Stimulated activated naive B cell treated with anti-CD40 and anti-IgM and Interleukin-4, amounts not matched to agents 10 μg/mL and 1 μg/mL and 100 μg/mL, for 72 hours (primary cell): ENCODE measurements at regions not wholly inside any gene's neighbourhood (a gene's known extent, or its start where the extent isn't known, plus 50 kb on each side); places are given as distances from the start of the nearest gene placed in this dataset.
"Not testable (repeated sequence)": the region's sequence is repeated elsewhere in the genome, so short reads cannot be mapped to it uniquely, and the experiment has no call there.

ENCODE experiments used
- ATAC-seq, 2 donors: fragments of 150-1000 bp; cut with Tn5 transposase; replicated peaks; 2 replicates each; pipeline ENCODE4 v1.10.0; 2021; ENCODE audit warnings: moderate library complexity in 1 of 2
- DNase-seq: peaks from one replicate; pipeline ENCODE4 v3.0.0; 2021
- H3K27ac Mint-ChIP-seq: one replicate; pipeline ENCODE4 v1.8.0; 2022; ENCODE audit warnings: mild to moderate bottlenecking, mixed read lengths
- H3K27me3 Mint-ChIP-seq, 2 donors: one replicate each; pipeline ENCODE4 v1.8.0; 2022; ENCODE audit warnings: mixed read lengths in 2 of 2
- H3K36me3 Mint-ChIP-seq, 2 donors: one replicate each; pipeline ENCODE4 v1.8.0; 2022; ENCODE audit warnings: mixed read lengths in 2 of 2, mild to moderate bottlenecking in 1 of 2
- H3K4me1 Mint-ChIP-seq, 2 donors: one replicate each; pipeline ENCODE4 v1.8.0; 2022; ENCODE audit warnings: mixed read lengths in 2 of 2, mild to moderate bottlenecking in 1 of 2
- H3K4me3 Mint-ChIP-seq, 2 donors: one replicate each; pipeline ENCODE4 v1.8.0; 2022; ENCODE audit warnings: mild to moderate bottlenecking in 2 of 2, mixed read lengths in 2 of 2, moderate library complexity in 1 of 2
- H3K9me3 Mint-ChIP-seq, 2 donors: one replicate each; pipeline ENCODE4 v1.8.0; 2022; ENCODE audit warnings: mixed read lengths in 2 of 2, mild to moderate bottlenecking in 1 of 2

GRCh38 chr6:115554060-115554459 lies 506.6 kb downstream of the FRK start:
- DNase-seq (no peak), ATAC-seq (no peak)
- no peak overlapping the region for H3K27ac Mint-ChIP-seq
- H3K4me3 Mint-ChIP-seq = no peak overlapping the region
- no peaks in the 10 kb centered on the region for H3K36me3 Mint-ChIP-seq
- H3K4me1 Mint-ChIP-seq = no peaks in the 10 kb centered on the region
- H3K27me3 Mint-ChIP-seq = no peaks in the 10 kb centered on the region
- H3K9me3 Mint-ChIP-seq = peaks cover 0 to 4% of the 10 kb centered on the region in 2 donors

GRCh38 chr6:115551527-115551926 lies 509.2 kb downstream of the FRK start:
- Mint-ChIP-seq H3K9me3 (peaks cover 0 to 4% of the 10 kb centered on the region in 2 donors), H3K27ac (no peak overlapping the region), H3K4me1 (no peaks in the 10 kb centered on the region), H3K36me3 (no peaks in the 10 kb centered on the region), H3K27me3 (no peaks in the 10 kb centered on the region), H3K4me3 (no peak overlapping the region)
- no peak for DNase-seq
- ATAC-seq = no peak

DNA sequence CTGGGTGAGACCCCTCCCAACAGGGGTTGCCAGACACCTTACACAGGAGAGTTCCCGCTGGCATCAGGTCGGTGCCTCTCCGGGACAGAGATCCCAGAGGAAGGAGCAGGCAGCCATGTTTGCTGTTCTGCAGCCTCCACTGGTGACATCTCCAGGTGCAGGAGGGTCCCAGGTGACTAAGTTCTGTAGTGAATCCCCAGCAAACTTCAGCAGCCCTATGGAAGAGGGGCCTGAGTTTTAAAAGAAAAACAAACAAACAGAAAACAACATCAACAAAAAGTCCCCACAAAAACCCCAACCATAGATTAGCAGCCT lies 515.1 kb downstream of the FRK start:
- peaks cover 0 to 2% of the 10 kb centered on the region in 2 donors for H3K9me3 Mint-ChIP-seq
- no peaks in the 10 kb centered on the region for H3K36me3 Mint-ChIP-seq
- no peak for DNase-seq
- no peak overlapping the region for H3K4me3 Mint-ChIP-seq
- no peak overlapping the region for H3K27ac Mint-ChIP-seq
- H3K4me1 Mint-ChIP-seq = no peaks in the 10 kb centered on the region
- ATAC-seq = no peak
- H3K27me3 Mint-ChIP-seq = no peaks in the 10 kb centered on the region

GRCh38 chr6:115544765-115545671 lies 515.7 kb downstream of the FRK start:
- peaks cover 0 to 1% of the 10 kb centered on the region in 2 donors for H3K9me3 Mint-ChIP-seq

GRCh38 chr6:115540077-115540869 lies 520.4 kb downstream of the FRK start:
- DNase-seq = no peak
- H3K27ac Mint-ChIP-seq = no peak overlapping the region
- H3K36me3 Mint-ChIP-seq = no peaks in the 10 kb centered on the region
- no peaks in the 10 kb centered on the region for H3K9me3 Mint-ChIP-seq
- no peaks in the 10 kb centered on the region for H3K27me3 Mint-ChIP-seq
- no peak for ATAC-seq
- no peaks in the 10 kb centered on the region for H3K4me1 Mint-ChIP-seq
- H3K4me3 Mint-ChIP-seq = no peak overlapping the region

More at GRCh38 chr6:115544765-115545671, 515.7 kb downstream of the FRK start:
- Mint-ChIP-seq H3K27me3 (no peaks in the 10 kb centered on the region), H3K27ac (no peak overlapping the region), H3K4me1 (no peaks in the 10 kb centered on the region), H3K36me3 (no peaks in the 10 kb centered on the region), H3K4me3 (no peak overlapping the region)
- no peak for DNase-seq
- ATAC-seq = no peak

DNA sequence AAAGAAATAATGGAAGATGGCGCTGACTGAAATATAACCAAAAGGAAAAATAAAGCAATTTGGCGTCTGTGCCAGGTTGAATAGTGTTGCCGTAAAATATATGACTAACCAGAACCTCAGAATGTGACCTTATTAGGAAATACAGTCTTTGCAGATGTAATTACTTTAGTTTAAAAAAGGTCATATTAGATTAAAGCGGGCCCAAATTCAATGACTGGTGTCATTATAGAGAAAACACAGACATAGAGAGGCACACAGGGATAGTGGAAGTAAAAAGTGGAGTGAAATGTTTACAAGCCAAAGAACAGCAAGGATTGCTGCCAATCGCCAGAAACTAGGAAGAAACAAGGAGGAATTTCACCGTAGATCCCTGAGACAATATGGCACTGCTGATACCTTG lies 521.2 kb downstream of the FRK start:
- Mint-ChIP-seq H3K36me3 (no peaks in the 10 kb centered on the region), H3K27ac (no peak overlapping the region), H3K9me3 (peaks cover 0 to 1% of the 10 kb centered on the region in 2 donors), H3K27me3 (no peaks in the 10 kb centered on the region), H3K4me3 (no peak overlapping the region), H3K4me1 (no peaks in the 10 kb centered on the region)
- no peak for ATAC-seq
- no peak for DNase-seq

DNA sequence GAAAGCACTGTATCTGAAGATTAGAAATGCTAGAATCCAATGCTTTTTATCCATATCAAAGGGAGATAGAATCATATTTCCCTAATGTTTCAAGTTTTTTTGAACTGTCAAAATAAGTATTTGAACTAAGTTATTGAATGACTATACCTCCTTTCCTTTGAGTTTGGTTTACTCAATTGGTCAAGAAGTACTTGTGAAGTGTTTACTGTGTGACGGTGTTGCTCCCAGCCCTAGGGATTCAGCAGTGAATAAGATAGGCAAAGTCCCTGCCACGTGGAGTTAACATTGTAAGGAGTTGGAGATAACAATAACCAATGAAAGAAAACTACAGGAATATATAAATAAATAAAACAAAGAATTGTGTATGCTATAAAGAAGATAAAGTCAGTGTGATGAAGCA lies 535.9 kb downstream of the FRK start:
- no peak overlapping the region for H3K27ac Mint-ChIP-seq
- H3K27me3 Mint-ChIP-seq = no peaks in the 10 kb centered on the region
- H3K36me3 Mint-ChIP-seq = no peaks in the 10 kb centered on the region
- H3K9me3 Mint-ChIP-seq = peaks cover 13% of the 10 kb centered on the region in 2 donors
- no peak overlapping the region for H3K4me3 Mint-ChIP-seq
- ATAC-seq (no peak), DNase-seq (no peak)
- H3K4me1 Mint-ChIP-seq = no peaks in the 10 kb centered on the region

GRCh38 chr6:115521747-115522146 lies 538.9 kb downstream of the FRK start:
- not testable (repeated sequence) for H3K4me1 Mint-ChIP-seq, H3K27me3 Mint-ChIP-seq, DNase-seq, ATAC-seq, H3K36me3 Mint-ChIP-seq, H3K4me3 Mint-ChIP-seq, H3K27ac Mint-ChIP-seq
- H3K9me3 Mint-ChIP-seq = peaks cover 15 to 24% of the 10 kb centered on the region in 2 donors

DNA sequence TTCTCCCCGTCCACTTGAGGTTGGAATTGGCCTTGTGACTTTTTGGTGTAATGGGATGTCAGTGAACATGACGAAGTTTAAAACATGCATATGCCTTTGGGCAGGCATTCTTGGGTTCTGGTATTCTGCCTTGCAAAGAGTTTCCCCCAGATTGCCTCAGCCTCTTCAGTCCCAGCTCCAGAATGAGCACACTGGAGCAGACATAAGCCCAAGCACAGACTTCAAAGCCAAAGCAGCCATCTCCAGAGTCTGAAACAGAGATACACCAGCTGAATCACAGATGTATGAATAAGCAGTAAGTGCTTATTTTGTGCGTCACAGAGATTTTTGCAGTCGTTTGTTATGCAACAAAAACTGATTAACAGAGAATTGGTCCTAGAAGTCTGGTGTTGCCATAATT lies 546.0 kb downstream of the FRK start:
- H3K27ac Mint-ChIP-seq = no peak overlapping the region
- DNase-seq = no peak
- H3K4me1 Mint-ChIP-seq = no peaks in the 10 kb centered on the region
- H3K4me3 Mint-ChIP-seq = no peak overlapping the region
- no peaks in the 10 kb centered on the region for H3K27me3 Mint-ChIP-seq
- no peaks in the 10 kb centered on the region for H3K36me3 Mint-ChIP-seq
- H3K9me3 Mint-ChIP-seq = peaks cover 0 to 11% of the 10 kb centered on the region in 2 donors
- ATAC-seq = no peak

DNA sequence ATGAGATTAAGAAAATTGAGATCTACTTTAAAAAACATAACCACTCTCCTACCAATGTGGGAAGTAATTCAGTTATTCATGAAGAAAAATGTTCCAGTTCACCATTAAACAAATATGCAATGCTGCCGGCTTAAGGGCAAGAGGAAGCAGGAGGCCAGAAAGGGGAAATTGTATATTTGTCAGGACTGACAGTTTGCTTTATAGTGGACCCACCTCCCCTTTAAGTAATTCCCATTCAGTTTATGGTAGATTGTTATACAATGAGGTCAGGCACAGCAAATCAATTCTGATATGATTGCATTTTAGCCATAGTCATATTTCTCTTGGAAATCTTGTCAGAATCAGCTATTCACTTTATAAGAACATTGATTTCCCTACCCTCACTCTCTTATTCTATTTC lies 547.8 kb downstream of the FRK start:
- ATAC-seq = no peak
- H3K4me1 Mint-ChIP-seq = no peaks in the 10 kb centered on the region
- no peaks in the 10 kb centered on the region for H3K27me3 Mint-ChIP-seq
- no peaks in the 10 kb centered on the region for H3K36me3 Mint-ChIP-seq
- no peak overlapping the region for H3K4me3 Mint-ChIP-seq
- no peak for DNase-seq
- no peaks in the 10 kb centered on the region for H3K9me3 Mint-ChIP-seq
- no peak overlapping the region for H3K27ac Mint-ChIP-seq

DNA sequence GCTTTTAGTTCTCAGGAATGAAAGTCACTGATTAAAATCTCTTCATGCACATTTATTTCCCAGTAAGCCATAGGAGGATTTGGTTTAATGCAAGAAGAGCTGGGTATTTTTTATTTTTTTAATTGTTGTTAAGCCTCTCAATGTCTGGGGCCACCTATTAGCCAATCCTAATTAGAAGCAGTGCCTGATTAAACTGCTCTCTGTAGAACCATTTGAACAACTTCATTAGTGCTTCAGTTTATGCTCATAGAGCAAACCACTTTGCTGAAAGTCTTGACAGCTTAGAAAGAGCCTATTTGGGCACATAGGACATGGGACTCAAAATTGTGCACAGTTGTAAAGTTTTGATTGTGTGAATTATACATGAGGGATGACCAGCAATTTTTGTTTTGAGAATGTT lies 548.9 kb downstream of the FRK start:
- Mint-ChIP-seq H3K36me3 (no peaks in the 10 kb centered on the region), H3K27ac (no peak overlapping the region), H3K4me3 (no peak overlapping the region), H3K4me1 (no peaks in the 10 kb centered on the region), H3K27me3 (no peaks in the 10 kb centered on the region), H3K9me3 (no peaks in the 10 kb centered on the region)
- DNase-seq = no peak
- ATAC-seq = no peak

DNA sequence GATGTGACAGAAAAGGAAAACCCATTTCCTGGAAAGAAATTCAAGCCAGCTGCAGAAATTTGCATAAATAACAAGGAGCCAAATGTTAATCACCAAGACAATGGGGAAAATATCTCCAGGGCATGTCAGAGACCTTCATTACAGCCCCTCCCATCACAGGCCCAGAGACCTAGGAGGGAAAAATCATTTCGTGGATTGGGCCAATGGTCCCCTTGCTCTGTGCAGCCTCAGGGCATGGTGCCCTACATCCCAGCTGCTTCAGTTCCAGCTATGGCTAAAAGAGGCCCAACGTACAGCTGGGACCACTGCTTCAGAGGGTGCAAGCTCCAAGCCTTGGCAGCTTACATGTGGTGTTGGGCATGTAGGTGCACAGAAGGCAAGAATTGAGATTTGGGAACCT lies 558.3 kb downstream of the FRK start:
- not testable (repeated sequence) for ATAC-seq, H3K27ac Mint-ChIP-seq, H3K9me3 Mint-ChIP-seq, DNase-seq, H3K27me3 Mint-ChIP-seq, H3K36me3 Mint-ChIP-seq, H3K4me3 Mint-ChIP-seq, H3K4me1 Mint-ChIP-seq

- Mint-ChIP-seq H3K36me3 (no peaks in the 10 kb centered on the region), H3K4me3 (no peak overlapping the region), H3K4me1 (no peaks in the 10 kb centered on the region), H3K9me3 (peaks cover 4 to 14% of the 10 kb centered on the region in 2 donors), H3K27me3 (no peaks in the 10 kb centered on the region), H3K27ac (no peak overlapping the region)
- no peak for ATAC-seq
- DNase-seq = no peak
Observed at GRCh38 chr6:115495184-115495583, 565.5 kb downstream of the FRK start.

GRCh38 chr6:115487331-115487730 lies 573.4 kb downstream of the FRK start:
- DNase-seq (no peak), ATAC-seq (no peak)
- Mint-ChIP-seq H3K27ac (no peak overlapping the region), H3K4me3 (no peak overlapping the region), H3K4me1 (no peaks in the 10 kb centered on the region), H3K27me3 (no peaks in the 10 kb centered on the region), H3K9me3 (no peaks in the 10 kb centered on the region), H3K36me3 (no peaks in the 10 kb centered on the region)

DNA sequence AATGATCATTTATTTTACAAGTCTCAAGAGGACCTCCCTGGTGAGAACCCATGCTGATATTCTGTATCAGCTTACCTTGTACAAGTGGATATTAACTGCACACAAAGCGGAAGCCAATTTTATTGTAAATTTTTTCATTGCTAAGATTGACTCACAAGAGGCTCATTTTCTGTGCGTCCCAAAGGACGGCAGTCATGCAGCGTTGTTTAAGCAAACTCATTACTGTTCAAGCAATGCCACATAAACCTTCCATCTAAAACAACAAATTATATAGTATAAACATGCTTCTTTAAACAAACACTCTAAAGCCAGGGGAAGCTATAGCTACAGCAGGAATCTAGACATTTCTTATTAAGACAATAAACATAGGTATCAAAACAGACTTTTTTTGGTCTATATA lies 575.3 kb downstream of the FRK start:
- no peaks in the 10 kb centered on the region for H3K27me3 Mint-ChIP-seq
- H3K36me3 Mint-ChIP-seq = no peaks in the 10 kb centered on the region
- H3K4me3 Mint-ChIP-seq = no peak overlapping the region
- no peak for ATAC-seq
- no peak overlapping the region for H3K27ac Mint-ChIP-seq
- DNase-seq = no peak
- no peaks in the 10 kb centered on the region for H3K4me1 Mint-ChIP-seq
- H3K9me3 Mint-ChIP-seq = no peaks in the 10 kb centered on the region
